ENCODE measurements at regions not wholly inside any gene's neighbourhood (a gene's known extent, or its start where the extent isn't known, plus 50 kb on each side); places are given as distances from the start of the nearest gene placed in this dataset.

DNA sequence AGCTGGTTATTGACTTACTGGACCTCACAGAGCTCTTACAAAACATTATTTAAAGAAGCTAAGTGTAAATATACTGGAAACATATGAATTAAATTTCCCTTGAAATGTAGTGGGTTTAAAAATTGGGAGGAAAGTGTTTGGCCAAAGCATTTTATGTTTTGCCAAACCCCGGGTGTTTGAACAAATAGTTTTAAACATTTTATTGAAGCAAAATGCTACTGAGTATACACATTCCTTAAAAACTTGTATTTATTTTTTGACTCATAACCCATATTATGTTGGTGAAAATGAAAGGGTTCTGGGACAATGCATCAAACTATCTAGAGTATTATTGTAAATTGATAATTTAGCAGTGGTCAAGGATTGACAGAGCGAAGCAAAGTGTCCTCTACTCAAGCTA lies 1048.5 kb downstream of the SLC6A15 start:
- TF ChIP-seq, protein P1, sequence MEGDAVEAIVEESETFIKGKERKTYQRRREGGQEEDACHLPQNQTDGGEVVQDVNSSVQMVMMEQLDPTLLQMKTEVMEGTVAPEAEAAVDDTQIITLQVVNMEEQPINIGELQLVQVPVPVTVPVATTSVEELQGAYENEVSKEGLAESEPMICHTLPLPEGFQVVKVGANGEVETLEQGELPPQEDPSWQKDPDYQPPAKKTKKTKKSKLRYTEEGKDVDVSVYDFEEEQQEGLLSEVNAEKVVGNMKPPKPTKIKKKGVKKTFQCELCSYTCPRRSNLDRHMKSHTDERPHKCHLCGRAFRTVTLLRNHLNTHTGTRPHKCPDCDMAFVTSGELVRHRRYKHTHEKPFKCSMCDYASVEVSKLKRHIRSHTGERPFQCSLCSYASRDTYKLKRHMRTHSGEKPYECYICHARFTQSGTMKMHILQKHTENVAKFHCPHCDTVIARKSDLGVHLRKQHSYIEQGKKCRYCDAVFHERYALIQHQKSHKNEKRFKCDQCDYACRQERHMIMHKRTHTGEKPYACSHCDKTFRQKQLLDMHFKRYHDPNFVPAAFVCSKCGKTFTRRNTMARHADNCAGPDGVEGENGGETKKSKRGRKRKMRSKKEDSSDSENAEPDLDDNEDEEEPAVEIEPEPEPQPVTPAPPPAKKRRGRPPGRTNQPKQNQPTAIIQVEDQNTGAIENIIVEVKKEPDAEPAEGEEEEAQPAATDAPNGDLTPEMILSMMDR (conservative IDR thresholded peaks at IDR 0.05; ENCODE audit: low read depth, low read length), result no peak
- TF ChIP-seq MAFK (IDR thresholded peaks at IDR 0.05; ENCODE audit: low read depth, low read length) (no peak), POLR2A (IDR thresholded peaks at IDR 0.05; ENCODE audit: low read depth, low read length) (no peak), MXI1 (IDR thresholded peaks at IDR 0.05; ENCODE audit: borderline replicate concordance, low read depth, low read length) (no peak), RAD21 (IDR thresholded peaks at IDR 0.05; ENCODE audit: low read length) (no peak), NFE2L2 (IDR thresholded peaks at IDR 0.05; ENCODE audit: low read depth, low read length) (no peak), CEBPB (IDR thresholded peaks at IDR 0.05; ENCODE audit: low read depth, low read length) (no peak)

All from IMR-90 (cell line).